ENCODE measurements at regions not wholly inside any gene's neighbourhood (a gene's known extent, or its start where the extent isn't known, plus 50 kb on each side); places are given as distances from the start of the nearest gene placed in this dataset.

- H3K27me3 Mint-ChIP-seq (ENCODE audit: low read depth in 3 of 3) = peaks cover 0 to 1% (median 0%) of the 10 kb centered on the region in 3 donors
- no CpG with 5 or more reads among the region's 2 CpGs for WGBS (ENCODE audit: insufficient coverage)
- DNase-seq = no peak
- Histone ChIP-seq H3K27ac (ENCODE audit: low read depth in 1 of 2, low read length in 2 of 2) (no peak overlapping the region), H3K36me3 (replicated peaks in 1 of 2; ENCODE audit: control insufficient read depth in 1 of 2, insufficient read depth in 2 of 2, low read length in 2 of 2) (no peaks in the 10 kb centered on the region), H2AFZ (ENCODE audit: insufficient read depth, low read depth, low read length, poor library complexity, severe bottlenecking) (no peak overlapping the region), H3K9ac (ENCODE audit: insufficient read depth, low read length, poor library complexity, severe bottlenecking) (no peak overlapping the region), H3K27me3 (ENCODE audit: control insufficient read depth in 2 of 2, insufficient read depth in 2 of 2, low read length in 2 of 2) (peaks cover 0 to 2% of the 10 kb centered on the region in 2 donors), H4K20me1 (ENCODE audit: insufficient read depth, low read length) (no peaks in the 10 kb centered on the region), H3K4me3 (replicated peaks in 1 of 3; ENCODE audit: low read depth in 2 of 3, low read length in 3 of 3) (no peak overlapping the region), H3K4me1 (ENCODE audit: control insufficient read depth in 1 of 2, insufficient read depth in 2 of 2, low read length in 2 of 2) (no peaks in the 10 kb centered on the region), H3K9me3 (replicated peaks in 1 of 2; ENCODE audit: control insufficient read depth in 1 of 2, insufficient read depth in 1 of 2, low read length in 2 of 2) (no peaks in the 10 kb centered on the region), H3K79me2 (ENCODE audit: insufficient read depth, low read length) (no peaks in the 10 kb centered on the region), H3K4me2 (replicated peaks; ENCODE audit: extremely low read depth, low read length, poor library complexity, severe bottlenecking) (no peak overlapping the region)
- intact Hi-C loops (cut with micrococcal nuclease) = no loop called here
- no peak overlapping the region for H3K27ac Mint-ChIP-seq
- H3K4me1 Mint-ChIP-seq = no peaks in the 10 kb centered on the region
- H3K9me3 Mint-ChIP-seq = peaks cover 0 to 2% (median 0%) of the 10 kb centered on the region in 7 donors
- H3K36me3 Mint-ChIP-seq = no peaks in the 10 kb centered on the region
- H3K4me3 Mint-ChIP-seq = no peak overlapping the region
- TF ChIP-seq, protein P1, sequence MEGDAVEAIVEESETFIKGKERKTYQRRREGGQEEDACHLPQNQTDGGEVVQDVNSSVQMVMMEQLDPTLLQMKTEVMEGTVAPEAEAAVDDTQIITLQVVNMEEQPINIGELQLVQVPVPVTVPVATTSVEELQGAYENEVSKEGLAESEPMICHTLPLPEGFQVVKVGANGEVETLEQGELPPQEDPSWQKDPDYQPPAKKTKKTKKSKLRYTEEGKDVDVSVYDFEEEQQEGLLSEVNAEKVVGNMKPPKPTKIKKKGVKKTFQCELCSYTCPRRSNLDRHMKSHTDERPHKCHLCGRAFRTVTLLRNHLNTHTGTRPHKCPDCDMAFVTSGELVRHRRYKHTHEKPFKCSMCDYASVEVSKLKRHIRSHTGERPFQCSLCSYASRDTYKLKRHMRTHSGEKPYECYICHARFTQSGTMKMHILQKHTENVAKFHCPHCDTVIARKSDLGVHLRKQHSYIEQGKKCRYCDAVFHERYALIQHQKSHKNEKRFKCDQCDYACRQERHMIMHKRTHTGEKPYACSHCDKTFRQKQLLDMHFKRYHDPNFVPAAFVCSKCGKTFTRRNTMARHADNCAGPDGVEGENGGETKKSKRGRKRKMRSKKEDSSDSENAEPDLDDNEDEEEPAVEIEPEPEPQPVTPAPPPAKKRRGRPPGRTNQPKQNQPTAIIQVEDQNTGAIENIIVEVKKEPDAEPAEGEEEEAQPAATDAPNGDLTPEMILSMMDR (IDR thresholded peaks at IDR 0.05) = no peak
These were observed 133.9 kb downstream of the UCHL1 start for GRCh38 chr4:41390661-41391060.

DNA sequence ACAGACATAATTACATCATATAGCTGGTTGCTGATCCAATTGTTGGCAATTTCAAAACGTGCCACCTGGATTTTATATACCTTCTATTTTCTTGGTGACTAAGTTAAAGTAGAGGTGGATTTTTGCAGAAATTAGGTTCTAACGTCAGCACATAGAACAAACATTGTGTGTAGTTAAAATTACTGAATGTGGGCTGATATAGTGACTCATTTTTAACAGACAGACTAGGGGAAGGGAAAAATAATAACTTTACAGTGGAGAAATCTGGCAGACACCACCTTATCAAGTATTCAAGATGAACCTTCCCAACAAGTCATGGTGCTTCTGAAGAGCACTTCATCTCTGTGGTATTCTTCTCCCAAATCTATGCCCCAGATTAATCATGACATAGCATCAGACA lies 134.5 kb downstream of the UCHL1 start:
- no peak overlapping the region for H3K4me3 ChIP-seq (replicated peaks in 1 of 3; ENCODE audit: low read depth in 2 of 3, low read length in 3 of 3)
- no peak overlapping the region for H3K9ac ChIP-seq (ENCODE audit: insufficient read depth, low read length, poor library complexity, severe bottlenecking)
- intact Hi-C loops (cut with micrococcal nuclease) = no loop called here
- no CpG with 5 or more reads among the region's 2 CpGs for WGBS (ENCODE audit: insufficient coverage)
- H3K4me2 ChIP-seq (replicated peaks; ENCODE audit: extremely low read depth, low read length, poor library complexity, severe bottlenecking) = no peak overlapping the region
- peaks cover 0 to 2% (median 0%) of the 10 kb centered on the region in 7 donors for H3K9me3 Mint-ChIP-seq
- H4K20me1 ChIP-seq (ENCODE audit: insufficient read depth, low read length) = no peaks in the 10 kb centered on the region
- peaks cover 0 to 1% (median 0%) of the 10 kb centered on the region in 3 donors for H3K27me3 Mint-ChIP-seq (ENCODE audit: low read depth in 3 of 3)
- DNase-seq = no peak
- H3K27ac Mint-ChIP-seq = no peak overlapping the region
- H3K27me3 ChIP-seq (ENCODE audit: control insufficient read depth in 2 of 2, insufficient read depth in 2 of 2, low read length in 2 of 2) = no peaks in the 10 kb centered on the region
- H3K79me2 ChIP-seq (ENCODE audit: insufficient read depth, low read length) = no peaks in the 10 kb centered on the region
- H3K27ac ChIP-seq (ENCODE audit: low read depth in 1 of 2, low read length in 2 of 2) = no peak overlapping the region
- TF ChIP-seq, protein P1 (IDR thresholded peaks at IDR 0.05) = no peak
- no peaks in the 10 kb centered on the region for H3K36me3 ChIP-seq (replicated peaks in 1 of 2; ENCODE audit: control insufficient read depth in 1 of 2, insufficient read depth in 2 of 2, low read length in 2 of 2)
- no peaks in the 10 kb centered on the region for H3K36me3 Mint-ChIP-seq
- H3K4me1 ChIP-seq (ENCODE audit: control insufficient read depth in 1 of 2, insufficient read depth in 2 of 2, low read length in 2 of 2) = no peaks in the 10 kb centered on the region
- no peaks in the 10 kb centered on the region for H3K4me1 Mint-ChIP-seq
- no peak overlapping the region for H3K4me3 Mint-ChIP-seq
- H2AFZ ChIP-seq (ENCODE audit: insufficient read depth, low read depth, low read length, poor library complexity, severe bottlenecking) = no peak overlapping the region
- no peaks in the 10 kb centered on the region for H3K9me3 ChIP-seq (replicated peaks in 1 of 2; ENCODE audit: control insufficient read depth in 1 of 2, insufficient read depth in 1 of 2, low read length in 2 of 2)
